Spinal cord (tissue), 9 donors: ENCODE measurements at regions not wholly inside any gene's neighbourhood (a gene's known extent, or its start where the extent isn't known, plus 50 kb on each side); places are given as distances from the start of the nearest gene placed in this dataset.
"Not testable (repeated sequence)": the region's sequence is repeated elsewhere in the genome, so short reads cannot be mapped to it uniquely, and the experiment has no call there.

ENCODE experiments used
- DNase-seq, 6 donors: peaks; one replicate each; pipeline versions ENCODE4 v3.0.0 to v3.0.0-alpha.2; 2013 to 2015; ENCODE audit warnings: low spot score in 6 of 6, low read depth in 4 of 6
- H3K27ac ChIP-seq: one replicate; pipeline ENCODE4 v1.5.1; 2013; ENCODE audit warnings: low read depth, low read length, control low read depth
- H3K27me3 ChIP-seq: one replicate; pipeline ENCODE4 v1.6.1; 2013; ENCODE audit warnings: low read length; ENCODE audit not compliant: control insufficient read depth, insufficient read depth
- H3K36me3 ChIP-seq: one replicate; pipeline ENCODE4 v1.6.1; 2013; ENCODE audit warnings: low read length; ENCODE audit not compliant: control insufficient read depth, insufficient read depth
- H3K4me1 ChIP-seq: one replicate; pipeline ENCODE4 v1.6.1; 2013; ENCODE audit warnings: low read length; ENCODE audit not compliant: control insufficient read depth, insufficient read depth
- H3K4me3 ChIP-seq: one replicate; pipeline ENCODE4 v1.5.1; 2013; ENCODE audit warnings: low read depth, low read length, control low read depth
- H3K9me3 ChIP-seq: one replicate; pipeline ENCODE4 v1.6.1; 2013; ENCODE audit warnings: low read length; ENCODE audit not compliant: control insufficient read depth, insufficient read depth
- WGBS: methylation state at CpG from one replicate; pipeline ENCODE4 v1.1.5; 2013; ENCODE audit warnings: missing lambda C conversion rate; ENCODE audit not compliant: insufficient coverage; 5-methylcytosine and 5-hydroxymethylcytosine counted together
- donor health status: healthy.

GRCh38 chrX:42290608-42291007 lies 367.3 kb upstream of the CASK start:
- Histone ChIP-seq H3K4me3 (no peak overlapping the region), H3K27me3 (no peaks in the 10 kb centered on the region), H3K36me3 (no peaks in the 10 kb centered on the region), H3K27ac (no peak overlapping the region), H3K9me3 (no peaks in the 10 kb centered on the region), H3K4me1 (no peaks in the 10 kb centered on the region)
- DNase-seq: no peak
- no CpG with 5 or more reads among the region's 1 CpG for WGBS

- DNase-seq: no peak
- WGBS: no CpG with 5 or more reads among the region's 3 CpGs
- Histone ChIP-seq H3K4me1 (no peaks in the 10 kb centered on the region), H3K36me3 (no peaks in the 10 kb centered on the region), H3K4me3 (no peak overlapping the region), H3K27ac (no peak overlapping the region), H3K9me3 (no peaks in the 10 kb centered on the region), H3K27me3 (no peaks in the 10 kb centered on the region)
Measured at GRCh38 chrX:42289492-42290385, 366.4 kb upstream of the CASK start.

GRCh38 chrX:42285681-42286080 lies 362.3 kb upstream of the CASK start:
- not testable (repeated sequence) for H3K4me3 ChIP-seq, H3K36me3 ChIP-seq, H3K4me1 ChIP-seq, H3K9me3 ChIP-seq, H3K27ac ChIP-seq, H3K27me3 ChIP-seq, DNase-seq
- whole genome bisulfite sequencing: 94% methylated on average over 8 of the region's 28 CpGs

- no peak for DNase-seq
- no peaks in the 10 kb centered on the region for H3K4me1 ChIP-seq
- H3K27ac ChIP-seq: no peak overlapping the region
- no peaks in the 10 kb centered on the region for H3K36me3 ChIP-seq
- H3K9me3 ChIP-seq: no peaks in the 10 kb centered on the region
- no peaks in the 10 kb centered on the region for H3K27me3 ChIP-seq
- no CpG with 5 or more reads among the region's 3 CpGs for whole genome bisulfite sequencing
- H3K4me3 ChIP-seq: no peak overlapping the region
Measured at GRCh38 chrX:42276982-42277690, 353.8 kb upstream of the CASK start.

- H3K36me3 ChIP-seq: no peaks in the 10 kb centered on the region
- no peaks in the 10 kb centered on the region for H3K27me3 ChIP-seq
- H3K4me3 ChIP-seq: no peak overlapping the region
- WGBS: 59% methylated on average over 2 of the region's 2 CpGs
- DNase-seq: no peak
- H3K9me3 ChIP-seq: no peaks in the 10 kb centered on the region
- no peak overlapping the region for H3K27ac ChIP-seq
- H3K4me1 ChIP-seq: no peaks in the 10 kb centered on the region
Measured at GRCh38 chrX:42274151-42274550, 350.8 kb upstream of the CASK start.

GRCh38 chrX:42273387-42273786 lies 350.0 kb upstream of the CASK start:
- no peak overlapping the region for H3K27ac ChIP-seq
- H3K4me1 ChIP-seq: no peaks in the 10 kb centered on the region
- no peak for DNase-seq
- H3K27me3 ChIP-seq: no peaks in the 10 kb centered on the region
- H3K9me3 ChIP-seq: no peaks in the 10 kb centered on the region
- no peaks in the 10 kb centered on the region for H3K36me3 ChIP-seq
- WGBS: 74% methylated on average over 4 of the region's 4 CpGs
- no peak overlapping the region for H3K4me3 ChIP-seq

- WGBS: no CpG with 5 or more reads among the region's 2 CpGs
- DNase-seq: no peak
Measured at GRCh38 chrX:42269186-42269585, 345.8 kb upstream of the CASK start.

GRCh38 chrX:42260854-42261253 lies 337.5 kb upstream of the CASK start:
- no peaks in the 10 kb centered on the region for H3K36me3 ChIP-seq
- H3K27ac ChIP-seq: no peak overlapping the region
- DNase-seq: no peak
- no peaks in the 10 kb centered on the region for H3K4me1 ChIP-seq
- no peaks in the 10 kb centered on the region for H3K27me3 ChIP-seq
- no CpG with 5 or more reads among the region's 1 CpG for WGBS
- H3K9me3 ChIP-seq: no peaks in the 10 kb centered on the region
- H3K4me3 ChIP-seq: no peak overlapping the region

More at GRCh38 chrX:42269186-42269585, 345.8 kb upstream of the CASK start:
- Histone ChIP-seq H3K9me3 (no peaks in the 10 kb centered on the region), H3K27me3 (no peaks in the 10 kb centered on the region), H3K27ac (no peak overlapping the region), H3K36me3 (no peaks in the 10 kb centered on the region), H3K4me3 (no peak overlapping the region), H3K4me1 (no peaks in the 10 kb centered on the region)

GRCh38 chrX:42248226-42248625 lies 324.9 kb upstream of the CASK start:
- Histone ChIP-seq H3K36me3 (no peaks in the 10 kb centered on the region), H3K27me3 (peaks cover 11% of the 10 kb centered on the region), H3K4me1 (no peaks in the 10 kb centered on the region), H3K4me3 (no peak overlapping the region), H3K9me3 (no peaks in the 10 kb centered on the region), H3K27ac (no peak overlapping the region)
- no peak for DNase-seq
- WGBS: no CpG with 5 or more reads among the region's 4 CpGs

- Histone ChIP-seq H3K27ac (no peak overlapping the region), H3K4me3 (no peak overlapping the region), H3K9me3 (no peaks in the 10 kb centered on the region), H3K36me3 (no peaks in the 10 kb centered on the region), H3K4me1 (no peaks in the 10 kb centered on the region), H3K27me3 (peaks cover 14% of the 10 kb centered on the region)
- 70% methylated on average over 1 of the region's 6 CpGs for WGBS
- peak in 2 of 6 donors; percentile 1 to 3 for DNase-seq
Measured at GRCh38 chrX:42247241-42247640, 323.9 kb upstream of the CASK start.
